ENCODE measurements at regions not wholly inside any gene's neighbourhood (a gene's known extent, or its start where the extent isn't known, plus 50 kb on each side); places are given as distances from the start of the nearest gene placed in this dataset.

DNA sequence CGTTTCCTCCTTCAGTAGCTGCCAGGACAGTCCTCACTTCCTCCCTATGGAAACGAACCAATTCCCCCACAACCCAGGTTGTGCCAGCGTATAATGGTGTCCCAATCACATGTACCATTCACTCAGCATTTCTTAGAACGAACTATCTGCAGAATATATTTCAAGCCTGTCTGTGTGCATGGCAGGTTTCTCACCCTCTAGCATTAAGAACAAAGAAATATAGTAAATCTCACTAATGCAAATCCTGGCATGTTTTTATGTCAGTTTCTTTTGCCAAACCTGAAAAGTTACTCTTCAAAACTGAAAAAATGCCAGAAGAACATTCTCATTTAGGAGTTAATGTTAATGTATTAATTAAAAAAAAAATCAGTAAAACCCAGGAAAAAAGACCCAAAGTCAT lies 405.9 kb upstream of the KLF6 start:
- ChIA-PET POLR2A (no interaction called here), CTCF (no interaction called here)
- Mint-ChIP-seq H3K4me3 (no peak overlapping the region), H3K4me1 (peaks cover 9% of the 10 kb centered on the region), H3K27me3 (ENCODE audit: low read depth) (no peaks in the 10 kb centered on the region; the same call in 1 of the 2 replicates), H3K27ac (no peak overlapping the region), H3K9me3 (no peaks in the 10 kb centered on the region; the same call in 1 of the 2 replicates), H3K36me3 (no peaks in the 10 kb centered on the region)
- no peak for ATAC-seq
- DNase-seq (ENCODE audit: low spot score) = no peak
- TF ChIP-seq E2F5 (CRISPR knock-in tag; IDR thresholded peaks at IDR 0.05) (no peak), AFF4 (CRISPR knock-in tag; IDR thresholded peaks at IDR 0.05; ENCODE audit: borderline replicate concordance) (no peak), PRDM15 (CRISPR knock-in tag; IDR thresholded peaks at IDR 0.05) (no peak), SP1 (CRISPR knock-in tag; conservative IDR thresholded peaks at IDR 0.05) (no peak), SOX15 (CRISPR knock-in tag; IDR thresholded peaks at IDR 0.05) (no peak), SMAD4 (CRISPR knock-in tag; IDR thresholded peaks at IDR 0.05) (no peak), ZNF317 (CRISPR knock-in tag; IDR thresholded peaks at IDR 0.05; ENCODE audit: borderline replicate concordance, low read depth) (no peak), TEAD4 (CRISPR knock-in tag; IDR thresholded peaks at IDR 0.05) (no peak), ZNF396 (CRISPR knock-in tag; IDR thresholded peaks at IDR 0.05; ENCODE audit: borderline replicate concordance) (no peak), IRF2 (CRISPR knock-in tag; IDR thresholded peaks at IDR 0.05; ENCODE audit: borderline replicate concordance, low read depth) (no peak), RORB (CRISPR knock-in tag; IDR thresholded peaks at IDR 0.05) (no peak), FOXP4 (CRISPR knock-in tag; IDR thresholded peaks at IDR 0.05) (no peak), JUN (CRISPR knock-in tag; IDR thresholded peaks at IDR 0.05) (no peak), NFYB (CRISPR knock-in tag; conservative IDR thresholded peaks at IDR 0.05; ENCODE audit: low read depth) (no peak), ARID4B (CRISPR knock-in tag; IDR thresholded peaks at IDR 0.05; ENCODE audit: borderline replicate concordance) (no peak)
- TF ChIP-seq, protein P1, sequence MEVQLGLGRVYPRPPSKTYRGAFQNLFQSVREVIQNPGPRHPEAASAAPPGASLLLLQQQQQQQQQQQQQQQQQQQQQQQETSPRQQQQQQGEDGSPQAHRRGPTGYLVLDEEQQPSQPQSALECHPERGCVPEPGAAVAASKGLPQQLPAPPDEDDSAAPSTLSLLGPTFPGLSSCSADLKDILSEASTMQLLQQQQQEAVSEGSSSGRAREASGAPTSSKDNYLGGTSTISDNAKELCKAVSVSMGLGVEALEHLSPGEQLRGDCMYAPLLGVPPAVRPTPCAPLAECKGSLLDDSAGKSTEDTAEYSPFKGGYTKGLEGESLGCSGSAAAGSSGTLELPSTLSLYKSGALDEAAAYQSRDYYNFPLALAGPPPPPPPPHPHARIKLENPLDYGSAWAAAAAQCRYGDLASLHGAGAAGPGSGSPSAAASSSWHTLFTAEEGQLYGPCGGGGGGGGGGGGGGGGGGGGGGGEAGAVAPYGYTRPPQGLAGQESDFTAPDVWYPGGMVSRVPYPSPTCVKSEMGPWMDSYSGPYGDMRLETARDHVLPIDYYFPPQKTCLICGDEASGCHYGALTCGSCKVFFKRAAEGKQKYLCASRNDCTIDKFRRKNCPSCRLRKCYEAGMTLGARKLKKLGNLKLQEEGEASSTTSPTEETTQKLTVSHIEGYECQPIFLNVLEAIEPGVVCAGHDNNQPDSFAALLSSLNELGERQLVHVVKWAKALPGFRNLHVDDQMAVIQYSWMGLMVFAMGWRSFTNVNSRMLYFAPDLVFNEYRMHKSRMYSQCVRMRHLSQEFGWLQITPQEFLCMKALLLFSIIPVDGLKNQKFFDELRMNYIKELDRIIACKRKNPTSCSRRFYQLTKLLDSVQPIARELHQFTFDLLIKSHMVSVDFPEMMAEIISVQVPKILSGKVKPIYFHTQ (CRISPR knock-in tag; IDR thresholded peaks at IDR 0.05) = no peak
- TF ChIP-seq, protein P2, sequence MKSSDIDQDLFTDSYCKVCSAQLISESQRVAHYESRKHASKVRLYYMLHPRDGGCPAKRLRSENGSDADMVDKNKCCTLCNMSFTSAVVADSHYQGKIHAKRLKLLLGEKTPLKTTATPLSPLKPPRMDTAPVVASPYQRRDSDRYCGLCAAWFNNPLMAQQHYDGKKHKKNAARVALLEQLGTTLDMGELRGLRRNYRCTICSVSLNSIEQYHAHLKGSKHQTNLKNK (CRISPR knock-in tag; IDR thresholded peaks at IDR 0.05) = no peak
- TF ChIP-seq, protein P3, sequence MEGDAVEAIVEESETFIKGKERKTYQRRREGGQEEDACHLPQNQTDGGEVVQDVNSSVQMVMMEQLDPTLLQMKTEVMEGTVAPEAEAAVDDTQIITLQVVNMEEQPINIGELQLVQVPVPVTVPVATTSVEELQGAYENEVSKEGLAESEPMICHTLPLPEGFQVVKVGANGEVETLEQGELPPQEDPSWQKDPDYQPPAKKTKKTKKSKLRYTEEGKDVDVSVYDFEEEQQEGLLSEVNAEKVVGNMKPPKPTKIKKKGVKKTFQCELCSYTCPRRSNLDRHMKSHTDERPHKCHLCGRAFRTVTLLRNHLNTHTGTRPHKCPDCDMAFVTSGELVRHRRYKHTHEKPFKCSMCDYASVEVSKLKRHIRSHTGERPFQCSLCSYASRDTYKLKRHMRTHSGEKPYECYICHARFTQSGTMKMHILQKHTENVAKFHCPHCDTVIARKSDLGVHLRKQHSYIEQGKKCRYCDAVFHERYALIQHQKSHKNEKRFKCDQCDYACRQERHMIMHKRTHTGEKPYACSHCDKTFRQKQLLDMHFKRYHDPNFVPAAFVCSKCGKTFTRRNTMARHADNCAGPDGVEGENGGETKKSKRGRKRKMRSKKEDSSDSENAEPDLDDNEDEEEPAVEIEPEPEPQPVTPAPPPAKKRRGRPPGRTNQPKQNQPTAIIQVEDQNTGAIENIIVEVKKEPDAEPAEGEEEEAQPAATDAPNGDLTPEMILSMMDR (IDR thresholded peaks at IDR 0.05) = no peak
